ENCODE measurements at regions not wholly inside any gene's neighbourhood (a gene's known extent, or its start where the extent isn't known, plus 50 kb on each side); places are given as distances from the start of the nearest gene placed in this dataset.

GRCh38 chr2:153394686-153395085 is 83.9 kb downstream of the RPRM start:
- DNase-seq (ENCODE audit: low spot score) = no peak
- Histone ChIP-seq H3K36me3 (replicated peaks; ENCODE audit: insufficient read depth, low read depth) (no peaks in the 10 kb centered on the region), H2AFZ (no peak overlapping the region), H3K4me1 (ENCODE audit: insufficient read depth) (no peaks in the 10 kb centered on the region), H3K27ac (no peak overlapping the region), H4K20me1 (ENCODE audit: insufficient read depth, poor library complexity, severe bottlenecking) (no peaks in the 10 kb centered on the region), H3K4me3 (no peak overlapping the region), H3K4me2 (no peak overlapping the region), H3K9me2 (replicated peaks; ENCODE audit: insufficient read depth) (no peaks in the 10 kb centered on the region), H3K9me3 (ENCODE audit: low read depth) (no peaks in the 10 kb centered on the region), H3K27me3 (no peaks in the 10 kb centered on the region), H3K79me2 (no peaks in the 10 kb centered on the region)
- 83% methylated on average over 5 of the region's 5 CpGs for WGBS (ENCODE audit: low lambda C conversion rate, missing lambda C conversion rate)
- no peak for TF ChIP-seq EZH2phosphoT487 (IDR thresholded peaks at IDR 0.05; ENCODE audit: low read depth, severe bottlenecking, unreplicated experiment)
- TF ChIP-seq CTCF (IDR thresholded peaks at IDR 0.05; ENCODE audit: poor library complexity) = no peak
- TF ChIP-seq EZH2 (IDR thresholded peaks at IDR 0.05; ENCODE audit: borderline replicate concordance) = no peak

GRCh38 chr2:153394247-153394646 is 84.3 kb downstream of the RPRM start:
- H3K4me2 ChIP-seq = no peak overlapping the region
- no peaks in the 10 kb centered on the region for H3K27me3 ChIP-seq
- no peaks in the 10 kb centered on the region for H3K79me2 ChIP-seq
- no peak for DNase-seq (ENCODE audit: low spot score)
- no peak overlapping the region for H2AFZ ChIP-seq
- H3K4me3 ChIP-seq = no peak overlapping the region
- no peaks in the 10 kb centered on the region for H4K20me1 ChIP-seq (ENCODE audit: insufficient read depth, poor library complexity, severe bottlenecking)
- H3K4me1 ChIP-seq (ENCODE audit: insufficient read depth) = no peaks in the 10 kb centered on the region
- H3K9me2 ChIP-seq (replicated peaks; ENCODE audit: insufficient read depth) = no peaks in the 10 kb centered on the region
- no peaks in the 10 kb centered on the region for H3K36me3 ChIP-seq (replicated peaks; ENCODE audit: insufficient read depth, low read depth)
- no peaks in the 10 kb centered on the region for H3K9me3 ChIP-seq (ENCODE audit: low read depth)
- TF ChIP-seq CTCF (IDR thresholded peaks at IDR 0.05; ENCODE audit: poor library complexity) = no peak
- TF ChIP-seq EZH2phosphoT487 (IDR thresholded peaks at IDR 0.05; ENCODE audit: low read depth, severe bottlenecking, unreplicated experiment) = no peak
- TF ChIP-seq EZH2 (IDR thresholded peaks at IDR 0.05; ENCODE audit: borderline replicate concordance) = no peak
- no peak overlapping the region for H3K27ac ChIP-seq

GRCh38 chr2:153393518-153393917 is 85.0 kb downstream of the RPRM start:
- TF ChIP-seq EZH2phosphoT487 (IDR thresholded peaks at IDR 0.05; ENCODE audit: low read depth, severe bottlenecking, unreplicated experiment) (no peak), EZH2 (IDR thresholded peaks at IDR 0.05; ENCODE audit: borderline replicate concordance) (no peak), CTCF (IDR thresholded peaks at IDR 0.05; ENCODE audit: poor library complexity) (no peak)

GRCh38 chr2:153391131-153391530 is 87.4 kb downstream of the RPRM start:
- Histone ChIP-seq H3K27ac (no peak overlapping the region), H3K4me3 (no peak overlapping the region), H4K20me1 (ENCODE audit: insufficient read depth, poor library complexity, severe bottlenecking) (no peaks in the 10 kb centered on the region), H3K36me3 (replicated peaks; ENCODE audit: insufficient read depth, low read depth) (no peaks in the 10 kb centered on the region), H2AFZ (no peak overlapping the region), H3K9me2 (replicated peaks; ENCODE audit: insufficient read depth) (no peaks in the 10 kb centered on the region), H3K79me2 (no peaks in the 10 kb centered on the region), H3K4me2 (no peak overlapping the region), H3K27me3 (no peaks in the 10 kb centered on the region), H3K9me3 (ENCODE audit: low read depth) (no peaks in the 10 kb centered on the region), H3K4me1 (ENCODE audit: insufficient read depth) (no peaks in the 10 kb centered on the region)
- WGBS (ENCODE audit: low lambda C conversion rate, missing lambda C conversion rate) = 74% methylated on average over 5 of the region's 5 CpGs
- no peak for DNase-seq (ENCODE audit: low spot score)
- TF ChIP-seq CTCF (IDR thresholded peaks at IDR 0.05; ENCODE audit: poor library complexity) (no peak), EZH2 (IDR thresholded peaks at IDR 0.05; ENCODE audit: borderline replicate concordance) (no peak), EZH2phosphoT487 (IDR thresholded peaks at IDR 0.05; ENCODE audit: low read depth, severe bottlenecking, unreplicated experiment) (no peak)

More at GRCh38 chr2:153393518-153393917, 85.0 kb downstream of the RPRM start:
- Histone ChIP-seq H3K27me3 (no peaks in the 10 kb centered on the region), H2AFZ (no peak overlapping the region), H3K36me3 (replicated peaks; ENCODE audit: insufficient read depth, low read depth) (no peaks in the 10 kb centered on the region), H3K4me3 (no peak overlapping the region), H3K79me2 (no peaks in the 10 kb centered on the region), H3K9me2 (replicated peaks; ENCODE audit: insufficient read depth) (no peaks in the 10 kb centered on the region), H3K4me1 (ENCODE audit: insufficient read depth) (no peaks in the 10 kb centered on the region), H3K27ac (no peak overlapping the region), H3K9me3 (ENCODE audit: low read depth) (no peaks in the 10 kb centered on the region), H3K4me2 (no peak overlapping the region), H4K20me1 (ENCODE audit: insufficient read depth, poor library complexity, severe bottlenecking) (no peaks in the 10 kb centered on the region)
- WGBS (ENCODE audit: low lambda C conversion rate, missing lambda C conversion rate) = 80% methylated on average over 3 of the region's 3 CpGs
- DNase-seq (ENCODE audit: low spot score) = no peak
